ENCODE measurements at regions not wholly inside any gene's neighbourhood (a gene's known extent, or its start where the extent isn't known, plus 50 kb on each side); places are given as distances from the start of the nearest gene placed in this dataset.
A peak's percentile ranks its signal among the peaks of the same experiment; 100 is the strongest.
"Not testable (repeated sequence)": the region's sequence is repeated elsewhere in the genome, so short reads cannot be mapped to it uniquely, and the experiment has no call there.

- DNase-seq (ENCODE audit: low read depth in 2 of 2), result no peak
These were observed 543.6 kb upstream of the DAB2 start for GRCh38 chr5:39968381-39968780.

- DNase-seq (ENCODE audit: low read depth in 2 of 2), result no peak
These were observed 530.4 kb upstream of the DAB2 start for GRCh38 chr5:39955156-39955555.

GRCh38 chr5:39951070-39951469 lies 526.3 kb upstream of the DAB2 start:
- no peak for DNase-seq (ENCODE audit: low read depth in 2 of 2)

GRCh38 chr5:39948867-39949468 lies 524.2 kb upstream of the DAB2 start:
- peak; percentile 4 to 19 for DNase-seq (ENCODE audit: low read depth in 2 of 2)

GRCh38 chr5:39948341-39948740 lies 523.6 kb upstream of the DAB2 start:
- DNase-seq (ENCODE audit: low read depth in 2 of 2), result no peak

- DNase-seq (ENCODE audit: low read depth in 2 of 2), result no peak
These were observed 522.9 kb upstream of the DAB2 start for GRCh38 chr5:39947657-39948056.

GRCh38 chr5:39946356-39947045 lies 521.7 kb upstream of the DAB2 start:
- no peak for DNase-seq (ENCODE audit: low read depth in 2 of 2)

- DNase-seq (ENCODE audit: low read depth in 2 of 2), result no peak
These were observed 521.1 kb upstream of the DAB2 start for GRCh38 chr5:39945870-39946269.

GRCh38 chr5:39943811-39944210 lies 519.0 kb upstream of the DAB2 start:
- DNase-seq (ENCODE audit: low read depth in 2 of 2), result no peak

- no peak for DNase-seq (ENCODE audit: low read depth in 2 of 2)
These were observed 517.8 kb upstream of the DAB2 start for GRCh38 chr5:39942606-39943005.

GRCh38 chr5:39941416-39941815 lies 516.6 kb upstream of the DAB2 start:
- no peak for DNase-seq (ENCODE audit: low read depth in 2 of 2)

- DNase-seq (ENCODE audit: low read depth in 2 of 2), result no peak
These were observed 510.1 kb upstream of the DAB2 start for GRCh38 chr5:39934830-39935229.

- no peak for DNase-seq (ENCODE audit: low read depth in 2 of 2)
These were observed 508.3 kb upstream of the DAB2 start for GRCh38 chr5:39933061-39933460.

- DNase-seq (ENCODE audit: low read depth in 2 of 2), result no peak
These were observed 503.9 kb upstream of the DAB2 start for GRCh38 chr5:39928709-39929108.

GRCh38 chr5:39919876-39920275 lies 495.1 kb upstream of the DAB2 start:
- no peak for DNase-seq (ENCODE audit: low read depth in 2 of 2)

- no peak for DNase-seq (ENCODE audit: low read depth in 2 of 2)
These were observed 488.1 kb upstream of the DAB2 start for GRCh38 chr5:39912906-39913305.

- DNase-seq (ENCODE audit: low read depth in 2 of 2), result not testable (repeated sequence)
These were observed 482.6 kb upstream of the DAB2 start for GRCh38 chr5:39907267-39907951.

GRCh38 chr5:39906146-39906545 lies 481.4 kb upstream of the DAB2 start:
- no peak for DNase-seq (ENCODE audit: low read depth in 2 of 2)

- no peak for DNase-seq (ENCODE audit: low read depth in 2 of 2)
These were observed 480.6 kb upstream of the DAB2 start for GRCh38 chr5:39905356-39905755.

GRCh38 chr5:39902626-39903025 lies 477.8 kb upstream of the DAB2 start:
- DNase-seq (ENCODE audit: low read depth in 2 of 2), result no peak

GRCh38 chr5:39898731-39899130 lies 474.0 kb upstream of the DAB2 start:
- no peak for DNase-seq (ENCODE audit: low read depth in 2 of 2)

- no peak for DNase-seq (ENCODE audit: low read depth in 2 of 2)
These were observed 471.9 kb upstream of the DAB2 start for GRCh38 chr5:39896706-39897105.

- no peak for DNase-seq (ENCODE audit: low read depth in 2 of 2)
These were observed 471.3 kb upstream of the DAB2 start for GRCh38 chr5:39896104-39896503.

Data from stimulated activated CD8-positive, alpha-beta memory T cell treated with anti-CD3 and anti-CD28 coated beads, Interleukin-7, amount 100 ng/mL, for 1 hour (primary cell).